Activated CD4-positive, alpha-beta T cell treated with anti-CD3 and anti-CD28 coated beads, Interleukin-2, Interleukin-6, amounts not matched to agents 100 ng/mL and 50 ng/mL, durations not matched to agents 16 hours and 8 hours (primary cell): ENCODE measurements at regions not wholly inside any gene's neighbourhood (a gene's known extent, or its start where the extent isn't known, plus 50 kb on each side); places are given as distances from the start of the nearest gene placed in this dataset.

ENCODE experiments used
- DNase-seq: peaks from one replicate; pipeline ENCODE4 v3.0.0-alpha.2; 2020

DNA sequence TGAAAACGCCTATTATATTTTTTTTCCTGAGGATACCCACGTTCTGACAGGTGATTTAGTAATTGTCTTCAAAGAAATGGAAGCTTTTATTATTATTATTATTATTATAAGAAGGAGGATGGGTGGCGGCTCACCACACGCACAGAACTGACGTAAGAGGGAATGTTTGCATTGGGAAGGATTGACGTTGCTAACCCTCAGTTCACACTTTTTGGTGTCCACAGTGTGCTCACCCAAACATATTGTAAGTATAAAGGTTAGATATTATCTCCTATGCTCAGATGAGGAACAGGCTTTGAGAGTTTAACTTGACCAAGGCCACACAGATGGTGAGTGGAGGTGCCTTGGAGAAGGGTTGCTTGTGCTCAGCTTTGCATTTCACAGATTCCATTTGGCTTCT, 533.5 kb upstream of the TBL1XR1 start:
- DNase-seq: no peak

DNA sequence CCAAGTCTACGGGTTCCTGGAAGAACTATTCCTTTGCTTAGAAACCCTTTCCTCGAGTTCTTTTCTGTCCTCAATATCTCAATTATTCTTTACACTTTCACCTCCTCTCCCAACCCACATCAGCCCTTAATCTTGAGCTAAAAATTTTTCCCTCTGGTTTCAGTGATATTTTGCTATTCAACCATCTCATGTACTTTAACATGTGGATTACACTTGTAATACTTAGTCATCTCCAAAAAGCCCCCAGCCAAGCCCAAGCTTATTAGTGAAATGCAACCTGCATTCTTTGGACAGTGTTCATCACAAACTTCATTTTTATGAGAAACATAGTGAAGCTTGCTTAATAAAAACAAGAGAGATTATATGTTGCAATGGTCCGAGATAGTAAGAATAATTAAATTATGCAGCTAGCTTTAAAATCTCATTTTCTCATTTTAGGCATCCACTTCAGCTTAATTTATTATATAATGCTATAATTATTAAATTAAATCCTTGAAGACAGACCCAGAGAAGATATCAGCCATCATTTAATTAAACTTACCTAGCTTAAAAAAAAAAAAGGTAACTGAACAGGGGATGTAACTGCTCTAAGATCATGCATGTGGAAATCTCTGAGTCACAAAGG, 534.5 kb upstream of the TBL1XR1 start:
- no peak for DNase-seq

DNA sequence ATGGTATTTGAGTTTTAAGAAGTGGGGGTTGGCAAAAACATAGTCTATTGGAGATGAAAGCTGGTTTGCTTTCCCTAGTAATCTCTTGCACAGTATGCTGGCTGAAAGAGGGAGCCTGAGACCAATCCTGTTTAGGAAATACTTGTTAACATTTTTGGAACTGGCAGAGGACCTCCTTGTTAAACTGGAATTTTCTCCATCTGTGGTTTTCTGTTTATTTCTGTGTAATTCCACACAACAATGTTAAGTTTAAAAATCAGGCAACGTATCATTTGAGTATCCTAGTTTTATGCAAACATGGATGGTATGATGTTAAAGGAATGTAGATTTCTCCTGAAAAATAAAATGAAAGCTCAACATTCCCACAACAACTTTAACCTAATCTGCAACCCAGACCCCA, 536.0 kb upstream of the TBL1XR1 start:
- DNase-seq: no peak

DNA sequence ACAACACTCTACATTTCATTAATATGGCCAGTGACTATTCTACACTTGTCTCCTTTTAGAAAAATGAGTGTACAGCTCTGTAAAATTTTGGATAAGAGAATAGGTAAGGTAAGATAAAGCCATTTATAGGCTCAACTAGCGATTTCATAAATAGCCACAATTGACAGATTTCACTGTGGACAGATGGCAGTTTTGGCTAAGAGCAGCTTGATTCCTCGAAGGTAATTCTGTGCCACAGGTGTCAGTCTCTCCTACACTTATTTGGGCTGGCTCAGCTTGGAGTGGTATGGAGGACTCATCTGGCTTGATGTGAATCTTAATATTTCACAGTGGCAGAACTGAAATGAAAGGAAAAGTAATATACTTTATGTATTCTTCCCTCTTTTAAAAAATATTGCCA, 536.7 kb upstream of the TBL1XR1 start:
- DNase-seq: no peak

DNA sequence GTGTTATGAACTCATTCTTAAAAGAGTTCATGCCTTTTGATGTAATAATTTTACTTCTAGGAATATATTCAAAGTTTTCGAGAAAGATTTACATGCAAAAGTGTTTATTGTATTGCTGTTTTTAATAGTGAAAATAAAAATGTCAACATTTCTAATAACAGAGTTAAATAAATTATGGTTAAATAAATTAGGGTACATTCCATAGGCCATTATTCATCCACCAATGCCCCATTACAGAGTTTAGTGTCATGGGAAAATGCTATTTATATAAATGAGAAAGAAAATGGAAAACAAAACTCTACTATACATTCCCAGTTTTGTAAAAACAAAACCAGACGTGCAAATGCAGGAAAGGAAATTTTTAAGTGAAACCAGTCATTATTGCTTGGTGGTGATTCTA, 538.1 kb upstream of the TBL1XR1 start:
- DNase-seq: no peak

DNA sequence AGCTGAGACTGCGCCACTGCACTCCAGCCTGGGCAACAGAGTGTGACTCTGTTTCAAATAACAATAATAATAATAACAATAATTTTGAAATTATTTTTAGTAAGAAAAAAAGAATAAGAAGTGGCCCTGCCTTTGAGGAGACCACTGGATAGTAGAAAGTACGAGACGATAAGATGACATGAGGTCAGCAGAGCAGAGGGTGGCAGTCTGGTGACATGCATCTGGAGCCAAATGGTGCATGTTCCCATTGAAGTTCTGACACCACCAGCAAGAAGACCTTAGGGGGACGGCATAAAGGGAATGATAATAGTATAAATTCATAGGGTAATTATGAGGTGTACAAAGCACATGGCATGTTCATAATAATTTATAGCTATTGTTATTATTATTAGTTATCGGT, 542.2 kb upstream of the TBL1XR1 start:
- no peak for DNase-seq

DNA sequence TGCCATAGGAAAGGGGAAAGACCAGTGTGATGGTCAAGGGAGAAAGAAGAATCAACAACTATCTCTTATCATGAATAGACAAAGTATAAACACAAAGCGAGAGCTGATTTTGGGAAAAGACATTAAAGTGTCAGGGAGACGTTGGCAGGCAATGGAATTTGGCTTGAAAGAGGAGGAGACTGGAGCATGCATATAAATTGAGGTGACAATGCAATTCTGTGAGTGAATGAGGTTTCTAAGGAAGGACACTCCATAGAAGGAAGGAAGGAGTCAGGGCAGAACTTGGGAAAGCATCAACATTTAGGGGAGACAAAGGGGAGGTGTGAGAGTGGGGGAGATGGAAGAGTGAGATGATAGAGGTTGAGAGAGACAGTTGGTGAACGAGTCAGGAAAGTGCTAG, 543.0 kb upstream of the TBL1XR1 start:
- no peak for DNase-seq

DNA sequence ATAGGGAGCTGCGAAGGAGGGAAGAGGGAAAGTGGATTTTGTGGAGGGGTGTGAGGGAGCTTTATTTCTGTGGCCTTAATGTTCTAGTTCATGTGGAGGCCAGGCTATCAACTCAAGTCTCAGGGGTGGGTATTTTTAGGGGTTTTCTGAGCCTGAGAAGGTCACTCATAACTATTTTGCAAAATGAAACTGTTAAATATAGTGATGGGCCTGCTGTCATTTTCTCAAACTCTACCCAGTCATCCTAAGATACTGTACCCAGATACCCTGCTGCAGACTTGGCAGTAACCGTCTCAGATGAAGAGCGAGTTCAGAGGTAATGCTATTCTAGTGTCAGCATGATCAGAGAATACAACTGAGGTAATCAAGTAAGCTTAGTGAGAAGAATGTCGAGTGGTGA, 545.0 kb upstream of the TBL1XR1 start:
- no peak for DNase-seq

DNA sequence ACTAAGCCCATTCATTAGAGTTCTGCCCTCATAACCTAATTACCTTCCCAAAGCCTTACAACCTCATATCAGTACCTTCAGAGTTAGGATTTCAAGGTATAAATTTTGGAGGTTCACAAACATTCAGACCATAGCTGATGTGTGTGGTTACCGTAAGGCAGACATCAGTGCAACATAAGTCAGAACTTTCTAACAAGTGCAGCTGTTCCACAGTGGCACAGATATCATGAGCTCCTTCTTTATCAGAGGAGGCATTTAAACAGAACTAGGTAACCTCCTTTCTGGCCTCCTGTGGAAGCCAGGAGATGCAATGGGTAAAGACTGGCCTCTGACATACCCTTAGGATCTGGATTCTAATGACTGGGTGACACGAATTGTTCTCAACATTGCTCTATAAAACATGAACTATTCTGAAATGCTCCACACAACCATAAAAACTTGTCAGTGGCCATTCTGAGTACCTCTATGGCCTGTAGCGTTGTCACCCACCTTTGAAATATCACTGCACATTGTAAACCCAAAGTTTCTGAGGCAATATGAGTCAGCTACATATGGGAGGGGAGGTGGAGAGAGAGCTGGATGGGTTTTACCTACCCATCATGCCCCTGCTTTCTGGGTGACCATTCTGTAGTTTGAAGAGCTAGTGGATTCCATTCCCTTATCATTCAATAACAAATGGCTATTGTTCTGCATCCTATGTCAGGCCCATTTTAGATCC, 546.0 kb upstream of the TBL1XR1 start:
- no peak for DNase-seq

DNA sequence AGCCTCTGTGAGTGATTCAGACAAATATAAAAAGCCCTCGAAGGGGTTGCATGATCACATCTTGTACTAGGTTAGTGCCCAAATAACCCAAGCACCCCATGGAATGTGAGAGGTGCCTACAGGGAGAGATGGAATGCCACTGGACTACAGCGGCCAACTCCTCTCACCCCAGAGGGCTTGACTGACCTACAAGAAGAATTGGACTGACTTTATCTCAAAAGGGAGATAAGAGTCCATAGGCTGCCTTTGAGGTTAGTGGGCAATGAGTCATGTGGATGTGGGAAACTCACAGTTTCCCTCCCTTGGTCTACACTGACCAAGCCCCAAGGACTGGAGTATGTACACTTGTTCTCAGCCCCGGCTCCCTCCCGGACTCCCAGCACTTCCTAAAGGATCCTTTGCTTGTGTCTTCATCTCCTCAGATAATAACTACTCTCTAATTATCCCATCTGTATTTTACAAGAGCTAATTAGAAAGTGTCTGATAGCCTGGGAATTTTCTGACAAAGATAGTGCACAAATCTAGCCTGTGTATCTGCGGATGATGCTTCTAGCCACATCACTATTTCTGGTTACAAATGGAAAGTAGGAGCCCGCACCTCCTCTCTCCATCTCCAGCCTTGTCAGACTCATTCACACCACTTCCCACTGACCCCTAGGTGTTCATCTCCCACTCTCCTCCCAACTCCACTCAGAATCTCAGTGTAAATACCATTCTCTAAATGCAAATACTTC, 547.8 kb upstream of the TBL1XR1 start:
- DNase-seq: no peak

DNA sequence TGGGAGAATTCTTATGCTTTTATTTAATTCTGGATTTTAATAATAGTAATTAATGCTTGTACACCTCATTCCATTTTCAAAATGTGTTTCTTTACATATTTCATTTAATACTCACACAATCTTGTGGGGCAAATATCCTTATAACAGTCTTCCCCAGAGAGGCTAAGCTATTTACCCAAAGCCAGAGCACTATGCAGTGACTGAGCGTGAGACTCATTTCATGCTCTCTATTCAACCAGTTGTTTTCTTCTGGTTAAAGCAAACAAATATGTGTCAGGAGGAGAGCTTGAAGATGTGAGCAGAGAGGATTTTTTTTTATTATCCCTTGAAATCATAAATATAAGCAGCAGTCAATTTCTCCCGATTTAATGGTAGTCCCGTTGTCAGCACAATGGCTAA, 548.3 kb upstream of the TBL1XR1 start:
- DNase-seq: no peak

DNA sequence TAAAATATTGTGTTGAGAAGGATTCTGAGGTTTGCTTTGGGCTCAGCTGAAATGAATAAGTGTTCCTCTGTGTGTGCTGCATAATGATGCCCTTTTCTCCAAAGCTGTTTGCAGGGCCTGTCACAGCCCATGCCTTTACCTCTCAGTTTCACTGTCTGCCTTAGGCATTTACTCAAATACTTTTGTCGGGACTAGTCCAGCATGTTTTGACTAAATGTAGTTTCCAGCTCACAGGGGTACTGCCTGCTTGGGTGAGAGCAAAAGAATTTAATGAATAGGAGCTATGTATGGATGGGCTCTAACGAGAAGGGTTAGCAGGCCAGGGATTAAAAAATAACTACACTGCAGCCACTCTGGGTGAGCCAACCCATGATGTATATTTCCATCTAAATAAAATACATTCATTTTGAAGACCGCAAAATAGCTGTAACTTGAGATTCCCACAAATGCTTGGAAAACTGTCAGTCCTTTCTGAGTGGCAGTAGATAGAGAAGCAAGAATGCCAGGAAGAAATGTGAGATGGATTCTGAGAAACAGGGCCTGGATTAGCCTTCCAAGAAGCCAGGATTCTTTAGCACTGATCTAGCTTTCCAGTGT, 549.2 kb upstream of the TBL1XR1 start:
- no peak for DNase-seq

DNA sequence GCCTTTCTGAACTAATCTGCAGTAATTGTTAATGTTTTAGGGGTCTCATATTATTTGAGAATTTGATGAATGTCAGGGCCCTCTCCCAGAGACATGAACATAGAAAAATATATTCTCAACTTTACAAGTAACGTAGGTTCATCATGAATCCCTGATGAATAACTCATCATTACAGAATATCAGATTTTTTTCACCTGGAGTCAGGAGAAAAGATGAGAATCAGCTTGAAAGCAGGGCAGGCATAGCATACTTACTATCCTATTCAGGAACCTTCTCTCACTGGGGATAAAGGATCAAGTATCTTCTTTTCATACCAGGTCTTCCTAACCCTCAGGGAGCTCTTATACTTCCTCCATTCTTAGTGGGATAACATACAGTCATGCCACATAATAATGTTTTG, 552.6 kb upstream of the TBL1XR1 start:
- DNase-seq: no peak

DNA sequence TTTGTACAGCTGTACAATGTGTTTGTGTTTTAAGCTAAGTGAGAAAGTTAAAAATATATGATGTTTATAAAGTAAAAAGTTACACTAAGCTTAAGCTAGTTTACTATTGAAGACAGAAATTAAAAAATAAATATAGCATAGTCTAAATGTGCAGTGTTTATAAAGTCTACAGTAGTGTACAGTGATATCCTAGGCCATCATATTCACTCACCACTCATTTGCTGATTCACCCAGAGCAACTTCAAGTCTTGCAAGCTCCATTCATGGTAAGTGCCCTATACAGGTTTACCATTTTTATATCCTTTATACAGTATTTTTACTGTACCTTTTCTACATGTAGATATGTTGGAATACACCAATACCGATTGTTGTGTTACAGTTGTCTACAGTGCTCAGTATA, 553.2 kb upstream of the TBL1XR1 start:
- DNase-seq: no peak

DNA sequence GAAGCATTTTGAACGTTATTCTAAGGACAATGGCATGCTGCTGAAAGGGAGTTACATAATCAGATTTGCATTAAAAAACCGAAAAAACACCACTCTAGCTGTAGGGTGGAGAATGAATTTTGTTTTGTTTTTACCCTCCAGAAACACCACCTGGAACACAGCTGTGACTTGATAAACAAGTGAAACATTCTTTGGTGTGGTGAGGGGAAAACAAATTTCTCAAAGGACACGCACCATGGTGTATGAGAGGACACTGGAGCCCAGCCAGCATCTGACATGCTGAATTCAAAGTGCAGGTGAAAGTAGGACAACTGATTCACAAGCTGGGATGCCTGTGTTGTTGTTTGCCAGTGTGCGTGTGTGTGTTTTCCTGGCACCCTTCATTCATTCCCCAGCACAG, 554.5 kb upstream of the TBL1XR1 start:
- no peak for DNase-seq

DNA sequence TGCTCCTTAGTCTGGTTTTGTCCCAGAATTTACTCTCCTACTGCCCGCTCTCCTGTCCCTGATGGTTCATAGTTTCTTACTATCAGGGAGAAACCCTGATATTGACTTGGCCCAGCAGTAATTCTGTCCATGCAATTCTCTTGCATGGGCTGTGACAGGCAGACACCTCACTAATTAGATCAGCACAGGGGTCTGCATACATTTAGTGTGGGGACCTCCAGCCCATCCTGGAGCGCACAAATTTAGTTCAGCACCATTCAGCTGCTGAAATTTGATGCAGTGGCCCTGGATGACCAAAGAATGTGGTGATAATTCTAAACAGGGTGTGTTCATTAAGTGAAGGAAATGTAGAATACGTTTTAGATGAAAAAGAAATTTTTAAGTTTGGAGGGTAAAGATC, 555.5 kb upstream of the TBL1XR1 start:
- DNase-seq: no peak

DNA sequence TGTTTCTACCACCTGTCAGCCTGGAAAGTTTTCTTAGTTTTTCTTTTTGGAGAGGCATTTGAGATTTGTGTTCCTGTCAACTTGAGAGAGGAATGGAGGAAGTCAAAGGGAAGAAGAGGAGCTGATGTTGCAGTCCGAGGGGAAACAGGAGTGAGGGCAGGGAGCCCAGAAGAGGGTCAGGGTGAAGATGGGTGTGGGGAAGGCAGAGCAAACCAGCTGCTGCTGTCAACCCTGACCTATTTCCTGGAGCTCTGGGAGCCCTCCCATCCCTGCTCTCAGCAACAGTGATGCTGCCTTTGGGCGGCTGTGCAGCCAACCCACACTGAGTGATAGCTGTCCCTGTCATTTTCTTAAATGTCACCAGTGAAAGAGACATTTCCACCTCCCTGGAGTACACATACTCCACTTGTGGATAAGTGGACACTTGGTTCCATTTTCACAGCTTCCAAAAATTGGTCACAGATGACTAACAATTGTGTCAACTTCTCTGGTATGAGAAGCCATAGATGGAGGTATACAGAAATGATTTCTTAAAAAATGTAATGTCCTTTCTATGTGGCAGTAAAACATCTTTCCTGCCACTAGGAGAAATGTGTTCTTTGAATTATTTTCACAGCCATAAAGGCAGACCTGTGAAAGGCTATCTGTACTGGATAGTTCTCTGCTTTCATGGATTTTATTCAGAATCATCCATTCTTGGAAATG, 556.3 kb upstream of the TBL1XR1 start:
- DNase-seq: no peak

DNA sequence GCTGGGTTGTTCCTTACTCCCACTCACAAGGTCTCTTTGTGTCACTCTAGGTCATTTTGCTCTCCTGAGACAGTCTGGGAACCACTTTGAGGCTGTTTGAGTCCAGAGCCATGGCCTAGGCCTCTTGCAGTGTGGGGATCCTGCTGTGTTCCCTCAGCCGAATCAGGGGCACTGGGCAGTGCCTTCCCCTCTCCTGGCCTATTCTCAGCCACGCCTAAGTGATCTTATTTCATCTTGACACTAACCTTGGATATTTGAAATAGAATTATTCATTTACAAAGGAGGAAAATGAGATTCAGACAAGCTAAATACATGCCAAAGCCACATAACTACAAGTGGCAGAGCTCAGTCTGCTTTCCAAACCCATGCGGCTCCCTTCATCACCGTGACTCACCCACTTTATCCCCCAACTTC, 557.2 kb upstream of the TBL1XR1 start:
- no peak for DNase-seq

DNA sequence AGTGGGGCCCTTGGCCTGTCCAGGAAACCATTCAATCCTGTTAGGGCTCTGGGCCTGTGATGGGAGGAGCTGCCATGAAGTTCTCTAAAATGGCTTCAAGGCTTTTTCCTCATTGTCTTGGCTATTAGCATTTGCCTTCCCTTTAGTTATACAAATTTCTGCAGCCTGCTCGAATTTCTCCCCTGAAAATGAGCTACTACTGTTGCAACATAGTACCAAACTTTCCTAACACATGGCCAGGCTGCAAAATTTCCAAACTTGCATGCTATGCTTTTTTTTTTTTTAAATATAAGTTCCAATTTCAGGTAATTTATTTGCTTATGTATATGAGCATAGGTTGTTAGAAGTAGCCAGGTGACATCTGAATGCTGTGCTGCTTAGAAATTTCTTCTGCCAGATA, 560.8 kb upstream of the TBL1XR1 start:
- DNase-seq: no peak

DNA sequence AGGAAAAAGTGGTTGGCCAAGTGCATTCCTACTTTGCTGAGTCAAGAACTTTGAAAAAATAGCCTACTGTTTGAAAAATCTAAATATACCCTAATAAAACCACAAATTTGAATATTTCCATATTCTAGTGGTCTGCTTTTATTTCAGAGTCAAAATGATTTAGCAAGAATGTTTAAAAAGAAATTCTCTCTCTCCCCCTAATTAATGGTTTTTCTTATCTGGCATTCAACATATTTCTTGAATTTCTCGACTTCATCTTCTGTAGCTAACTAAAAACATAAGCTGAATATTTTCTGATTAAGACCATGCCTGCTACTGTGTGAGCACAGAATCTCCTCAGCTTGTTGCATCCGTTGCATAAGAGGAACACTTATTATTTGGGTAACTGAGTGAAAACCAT, 563.5 kb upstream of the TBL1XR1 start:
- DNase-seq: no peak

DNA sequence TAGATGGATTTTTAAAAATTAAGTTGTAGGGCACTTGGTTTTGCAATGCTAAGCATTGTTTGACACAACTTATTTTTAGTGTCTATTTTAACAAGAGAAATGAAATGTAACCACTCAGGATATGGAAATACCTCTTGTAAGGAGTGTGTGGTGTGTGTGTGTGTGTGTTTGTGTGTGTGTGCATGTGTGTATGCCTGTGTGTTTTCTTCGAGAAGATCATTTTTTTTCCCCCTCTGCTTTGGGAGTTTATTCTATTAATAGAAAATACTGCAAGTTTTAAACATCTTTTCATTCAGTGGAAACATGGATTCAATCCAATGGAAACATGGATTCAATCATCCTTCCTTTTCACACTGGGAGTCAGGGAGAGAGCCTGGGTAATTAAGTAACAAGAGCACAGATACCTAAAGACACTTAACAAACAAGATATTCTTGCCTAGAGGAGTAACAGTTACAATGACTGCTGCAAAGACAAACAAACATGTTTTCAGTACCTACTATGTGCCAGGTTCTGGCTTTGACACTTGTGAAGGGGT, 567.2 kb upstream of the TBL1XR1 start:
- no peak for DNase-seq

DNA sequence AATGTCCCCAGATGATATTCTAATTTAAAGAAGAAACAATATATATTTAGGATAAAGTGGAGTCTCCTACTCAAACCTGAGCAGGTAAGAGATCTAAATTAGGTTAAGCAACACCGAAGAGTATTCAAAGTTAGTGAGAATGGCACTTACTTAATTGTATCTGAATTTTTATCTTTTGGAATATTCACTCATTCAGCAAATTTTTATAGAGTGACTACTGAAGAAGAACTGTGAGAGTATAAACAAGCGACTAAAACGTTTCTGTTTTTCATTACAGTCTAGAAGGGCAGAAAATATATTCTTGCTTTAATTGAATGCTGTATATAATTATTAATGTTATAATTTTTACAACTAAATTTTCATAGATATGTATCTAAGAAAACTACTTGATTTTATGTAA, 567.7 kb upstream of the TBL1XR1 start:
- no peak for DNase-seq
